Activated CD8-positive, alpha-beta T cell treated with anti-CD3 and anti-CD28 coated beads for 36 hours (primary cell): ENCODE measurements at regions not wholly inside any gene's neighbourhood (a gene's known extent, or its start where the extent isn't known, plus 50 kb on each side); places are given as distances from the start of the nearest gene placed in this dataset.
"Not testable (repeated sequence)": the region's sequence is repeated elsewhere in the genome, so short reads cannot be mapped to it uniquely, and the experiment has no call there.

Experiments
- ATAC-seq: fragments of 200-7000 bp; cut with Tn5 transposase; one replicate; pipeline ENCODE4 v1.10.0; 2021; ENCODE audit warnings: mild to moderate bottlenecking, moderate library complexity
- CTCF ChIA-PET: fragments of 350-600 bp; sonication (Branson Sonifier 250); formaldehyde crosslinking; loops from one replicate; lab custom pipeline; 2021; ENCODE audit warnings: antibody characterized with exemption; lab: Charles Lee
- POLR2A ChIA-PET: fragments of 350-600 bp; sonication (Branson Sonifier 250); formaldehyde crosslinking; loops from one replicate; lab custom pipeline; 2021; ENCODE audit warnings: antibody characterized with exemption; lab: Charles Lee
- DNase-seq: peaks from one replicate; pipeline ENCODE4 v3.0.0-alpha.2; 2020
- H3K27ac Mint-ChIP-seq: one replicate; pipeline ENCODE4 v1.8.0; 2021; ENCODE audit warnings: mild to moderate bottlenecking, mixed read lengths
- H3K27me3 Mint-ChIP-seq: one replicate; pipeline ENCODE4 v1.8.0; 2021; ENCODE audit warnings: mixed read lengths
- H3K36me3 Mint-ChIP-seq: one replicate; pipeline ENCODE4 v1.8.0; 2021; ENCODE audit warnings: low read depth, mixed read lengths
- H3K4me1 Mint-ChIP-seq: one replicate; pipeline ENCODE4 v1.8.0; 2021; ENCODE audit warnings: low read depth, mixed read lengths
- H3K4me3 Mint-ChIP-seq: one replicate; pipeline ENCODE4 v1.8.0; 2021; ENCODE audit warnings: mild to moderate bottlenecking, moderate library complexity, mixed read lengths
- H3K9me3 Mint-ChIP-seq: one replicate; pipeline ENCODE4 v1.8.0; 2021; ENCODE audit warnings: mixed read lengths
- intact Hi-C: fragments of 100-400 bp; cut with micrococcal nuclease; formaldehyde crosslinking; loops from one replicate; pipeline ENCODE4 v1.10.0; 2022
- TF ChIP-seq, protein P1 (sequence below): fragments of 200-600 bp; IDR thresholded peaks from one replicate; pipeline ENCODE4 v1.8.0; 2022; ENCODE audit warnings: antibody characterized with exemption, mild to moderate bottlenecking

DNA sequence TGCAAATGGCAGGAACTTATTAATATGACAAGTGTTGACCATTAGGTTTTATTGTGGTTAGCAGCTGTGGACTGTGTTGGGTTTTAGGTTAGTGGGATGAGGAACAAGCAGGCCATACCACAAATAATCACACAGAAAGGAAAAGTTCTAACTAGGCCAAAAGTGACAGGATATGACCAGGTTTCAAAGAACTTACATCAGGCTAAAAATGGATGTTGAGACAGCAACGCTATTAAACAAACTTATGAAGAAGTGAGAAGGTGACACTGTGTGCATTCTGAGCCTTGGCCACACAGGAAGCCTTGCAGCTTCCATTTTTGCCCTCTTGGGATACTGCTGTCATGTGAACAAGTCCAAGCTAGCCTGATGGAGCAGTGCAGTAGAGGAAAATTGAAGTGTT lies 568.8 kb downstream of the HTR7 start:
- Mint-ChIP-seq H3K27ac (no peak overlapping the region), H3K9me3 (no peaks in the 10 kb centered on the region), H3K4me1 (no peaks in the 10 kb centered on the region), H3K27me3 (peaks cover 8% of the 10 kb centered on the region), H3K4me3 (no peak overlapping the region), H3K36me3 (no peaks in the 10 kb centered on the region)
- DNase-seq, result no peak
- TF ChIP-seq, protein P1, sequence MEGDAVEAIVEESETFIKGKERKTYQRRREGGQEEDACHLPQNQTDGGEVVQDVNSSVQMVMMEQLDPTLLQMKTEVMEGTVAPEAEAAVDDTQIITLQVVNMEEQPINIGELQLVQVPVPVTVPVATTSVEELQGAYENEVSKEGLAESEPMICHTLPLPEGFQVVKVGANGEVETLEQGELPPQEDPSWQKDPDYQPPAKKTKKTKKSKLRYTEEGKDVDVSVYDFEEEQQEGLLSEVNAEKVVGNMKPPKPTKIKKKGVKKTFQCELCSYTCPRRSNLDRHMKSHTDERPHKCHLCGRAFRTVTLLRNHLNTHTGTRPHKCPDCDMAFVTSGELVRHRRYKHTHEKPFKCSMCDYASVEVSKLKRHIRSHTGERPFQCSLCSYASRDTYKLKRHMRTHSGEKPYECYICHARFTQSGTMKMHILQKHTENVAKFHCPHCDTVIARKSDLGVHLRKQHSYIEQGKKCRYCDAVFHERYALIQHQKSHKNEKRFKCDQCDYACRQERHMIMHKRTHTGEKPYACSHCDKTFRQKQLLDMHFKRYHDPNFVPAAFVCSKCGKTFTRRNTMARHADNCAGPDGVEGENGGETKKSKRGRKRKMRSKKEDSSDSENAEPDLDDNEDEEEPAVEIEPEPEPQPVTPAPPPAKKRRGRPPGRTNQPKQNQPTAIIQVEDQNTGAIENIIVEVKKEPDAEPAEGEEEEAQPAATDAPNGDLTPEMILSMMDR, result no peak
- ChIA-PET CTCF (no interaction called here), POLR2A (no interaction called here)
- intact Hi-C loops, result no loop called here
- no peak for ATAC-seq

- Mint-ChIP-seq H3K4me1 (no peaks in the 10 kb centered on the region), H3K9me3 (no peaks in the 10 kb centered on the region), H3K27ac (no peak overlapping the region), H3K36me3 (no peaks in the 10 kb centered on the region), H3K4me3 (no peak overlapping the region), H3K27me3 (no peaks in the 10 kb centered on the region)
- POLR2A ChIA-PET, result no interaction called here
- ATAC-seq (no peak), DNase-seq (no peak)
- TF ChIP-seq, protein P1, result no peak
- CTCF ChIA-PET, result no interaction called here
- intact Hi-C loops, result no loop called here
These were observed 564.2 kb downstream of the HTR7 start for GRCh38 chr10:90293616-90294015.

GRCh38 chr10:90294821-90295540 lies 562.9 kb downstream of the HTR7 start:
- H3K36me3 Mint-ChIP-seq, intact Hi-C loops, H3K4me1 Mint-ChIP-seq, CTCF ChIA-PET, H3K9me3 Mint-ChIP-seq, H3K4me3 Mint-ChIP-seq, DNase-seq, H3K27me3 Mint-ChIP-seq, ATAC-seq, POLR2A ChIA-PET, H3K27ac Mint-ChIP-seq: not testable (repeated sequence)

DNA sequence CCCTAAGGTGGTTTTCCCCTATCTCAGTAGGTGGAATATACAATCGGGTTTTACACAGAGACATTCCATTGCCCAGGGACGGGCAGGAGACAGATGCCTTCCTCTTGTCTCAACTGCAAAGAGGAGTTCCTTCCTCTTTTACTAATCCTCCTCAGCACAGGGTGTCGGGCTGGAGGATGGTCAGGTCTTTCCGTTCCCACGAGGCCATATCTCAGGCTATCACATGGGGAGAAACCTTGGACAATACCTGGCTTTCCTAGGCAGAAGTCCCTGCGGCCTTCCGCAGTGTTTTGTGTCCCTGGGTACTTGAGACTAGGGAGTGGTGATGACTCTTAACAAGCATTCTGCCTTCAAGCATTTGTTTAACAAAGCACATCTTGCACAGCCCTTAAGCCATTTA lies 555.8 kb downstream of the HTR7 start:
- H3K4me1 Mint-ChIP-seq, CTCF ChIA-PET, DNase-seq, H3K4me3 Mint-ChIP-seq, ATAC-seq, H3K27me3 Mint-ChIP-seq, intact Hi-C loops, H3K36me3 Mint-ChIP-seq, H3K9me3 Mint-ChIP-seq, POLR2A ChIA-PET, H3K27ac Mint-ChIP-seq: not testable (repeated sequence)

DNA sequence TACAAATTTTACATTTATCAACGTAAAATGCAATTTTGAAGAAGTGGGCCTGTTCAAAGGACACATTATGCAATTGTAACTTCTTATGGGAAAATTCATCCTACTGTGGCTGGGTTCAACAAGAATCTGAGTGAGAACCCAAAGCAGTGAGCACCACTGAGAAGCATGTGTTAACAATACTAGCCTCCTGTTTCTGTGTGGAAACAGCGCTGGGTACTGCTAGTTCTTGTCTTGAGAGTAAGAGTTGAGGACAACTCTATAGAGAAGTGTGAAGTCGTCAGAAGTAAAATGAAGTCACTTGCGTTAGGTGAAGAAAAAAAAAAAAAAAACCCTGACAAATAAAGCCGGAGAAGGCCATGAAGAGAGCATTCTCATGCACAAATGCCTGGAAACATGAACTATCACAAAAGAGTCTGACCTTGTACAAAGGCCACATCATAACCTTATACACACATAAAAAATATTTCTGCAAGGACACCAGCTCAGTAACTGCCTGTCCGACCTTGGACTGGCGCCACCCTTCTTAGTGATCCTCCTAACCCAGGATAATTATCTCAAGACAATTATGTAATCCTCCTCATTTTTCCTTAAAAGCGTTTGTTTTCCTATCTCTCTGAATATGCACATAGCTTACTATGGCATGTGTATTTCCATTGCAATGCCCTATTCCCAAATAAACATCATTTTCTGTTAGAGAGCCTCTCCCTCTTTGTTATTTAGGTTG lies 554.9 kb downstream of the HTR7 start:
- H3K9me3 Mint-ChIP-seq, result no peaks in the 10 kb centered on the region
- no peak for DNase-seq
- TF ChIP-seq, protein P1, result no peak
- intact Hi-C loops, result no loop called here
- H3K27me3 Mint-ChIP-seq, result no peaks in the 10 kb centered on the region
- H3K4me3 Mint-ChIP-seq, result no peak overlapping the region
- H3K27ac Mint-ChIP-seq, result no peak overlapping the region
- ChIA-PET POLR2A (no interaction called here), CTCF (no interaction called here)
- no peaks in the 10 kb centered on the region for H3K4me1 Mint-ChIP-seq
- ATAC-seq, result no peak
- no peaks in the 10 kb centered on the region for H3K36me3 Mint-ChIP-seq

- Mint-ChIP-seq H3K4me3 (no peak overlapping the region), H3K9me3 (peaks cover 1% of the 10 kb centered on the region), H3K36me3 (no peaks in the 10 kb centered on the region), H3K27ac (no peak overlapping the region), H3K27me3 (no peaks in the 10 kb centered on the region), H3K4me1 (no peaks in the 10 kb centered on the region)
- intact Hi-C loops, result no loop called here
- ChIA-PET CTCF (no interaction called here), POLR2A (no interaction called here)
- no peak for DNase-seq
- ATAC-seq, result no peak
- TF ChIP-seq, protein P1, result no peak
These were observed 553.3 kb downstream of the HTR7 start for GRCh38 chr10:90304533-90304932.
